ENCODE measurements at regions not wholly inside any gene's neighbourhood (a gene's known extent, or its start where the extent isn't known, plus 50 kb on each side); places are given as distances from the start of the nearest gene placed in this dataset.

- Histone ChIP-seq H3K4me3 (ENCODE audit: low read depth in 1 of 2, low read length in 2 of 2) (no peak overlapping the region), H3K36me3 (ENCODE audit: insufficient read depth, low read length) (no peaks in the 10 kb centered on the region), H3K9me3 (ENCODE audit: insufficient read depth, low read length, severe bottlenecking) (no peaks in the 10 kb centered on the region)
Measured at GRCh38 chr5:79853028-79853427, 138.0 kb downstream of the MTX3 start.

GRCh38 chr5:79851391-79851863 is 139.6 kb downstream of the MTX3 start:
- H2AFZ ChIP-seq (ENCODE audit: low read depth, low read length), result no peak overlapping the region
- H3K4me3 ChIP-seq (ENCODE audit: low read depth in 1 of 2, low read length in 2 of 2), result no peak overlapping the region
- no peak overlapping the region for H3K27ac ChIP-seq (ENCODE audit: low read length)
- H3K27me3 ChIP-seq (ENCODE audit: insufficient read depth, low read length, poor library complexity), result no peaks in the 10 kb centered on the region
- H3K36me3 ChIP-seq (ENCODE audit: insufficient read depth, low read length), result no peaks in the 10 kb centered on the region
- H3K9me3 ChIP-seq (ENCODE audit: insufficient read depth, low read length, severe bottlenecking), result no peaks in the 10 kb centered on the region
- no peak overlapping the region for H3K9ac ChIP-seq (ENCODE audit: low read depth, low read length)
- H3K79me2 ChIP-seq (ENCODE audit: insufficient read depth, low read length), result no peaks in the 10 kb centered on the region
- H3K4me2 ChIP-seq (ENCODE audit: insufficient read depth, low read length), result no peak overlapping the region
- DNase-seq (no peak), ATAC-seq (ENCODE audit: insufficient read depth, low read depth) (no peak)
- H3K4me1 ChIP-seq (ENCODE audit: insufficient read depth, low read length), result no peaks in the 10 kb centered on the region
- no peak for TF ChIP-seq CTCF (IDR thresholded peaks at IDR 0.05; ENCODE audit: borderline replicate concordance, extremely low read depth, low read length, poor library complexity, severe bottlenecking)
- no peak for TF ChIP-seq EZH2 (IDR thresholded peaks at IDR 0.05; ENCODE audit: borderline replicate concordance, low read depth, low read length, severe bottlenecking)
- H4K20me1 ChIP-seq (ENCODE audit: insufficient read depth, low read length), result no peaks in the 10 kb centered on the region

More at GRCh38 chr5:79853028-79853427, 138.0 kb downstream of the MTX3 start:
- Histone ChIP-seq H4K20me1 (ENCODE audit: insufficient read depth, low read length) (no peaks in the 10 kb centered on the region), H3K4me2 (ENCODE audit: insufficient read depth, low read length) (no peak overlapping the region), H3K27ac (ENCODE audit: low read length) (no peak overlapping the region), H2AFZ (ENCODE audit: low read depth, low read length) (no peak overlapping the region), H3K9ac (ENCODE audit: low read depth, low read length) (no peak overlapping the region), H3K4me1 (ENCODE audit: insufficient read depth, low read length) (0 out of 2 replicates have a peak, but pooled peaks cover 3% of the 10 kb centered on the region), H3K27me3 (ENCODE audit: insufficient read depth, low read length, poor library complexity) (no peaks in the 10 kb centered on the region), H3K79me2 (ENCODE audit: insufficient read depth, low read length) (no peaks in the 10 kb centered on the region)
- TF ChIP-seq EZH2 (IDR thresholded peaks at IDR 0.05; ENCODE audit: borderline replicate concordance, low read depth, low read length, severe bottlenecking) (no peak), CTCF (IDR thresholded peaks at IDR 0.05; ENCODE audit: borderline replicate concordance, extremely low read depth, low read length, poor library complexity, severe bottlenecking) (no peak)
- no peak for ATAC-seq (ENCODE audit: insufficient read depth, low read depth)
- no peak for DNase-seq

GRCh38 chr5:79850941-79851340 is 140.1 kb downstream of the MTX3 start:
- no peaks in the 10 kb centered on the region for H3K27me3 ChIP-seq (ENCODE audit: insufficient read depth, low read length, poor library complexity)
- H3K9me3 ChIP-seq (ENCODE audit: insufficient read depth, low read length, severe bottlenecking), result no peaks in the 10 kb centered on the region
- H2AFZ ChIP-seq (ENCODE audit: low read depth, low read length), result no peak overlapping the region
- H3K4me1 ChIP-seq (ENCODE audit: insufficient read depth, low read length), result no peaks in the 10 kb centered on the region
- no peaks in the 10 kb centered on the region for H4K20me1 ChIP-seq (ENCODE audit: insufficient read depth, low read length)
- no peaks in the 10 kb centered on the region for H3K79me2 ChIP-seq (ENCODE audit: insufficient read depth, low read length)
- H3K4me2 ChIP-seq (ENCODE audit: insufficient read depth, low read length), result no peak overlapping the region
- H3K27ac ChIP-seq (ENCODE audit: low read length), result no peak overlapping the region
- no peaks in the 10 kb centered on the region for H3K36me3 ChIP-seq (ENCODE audit: insufficient read depth, low read length)
- H3K9ac ChIP-seq (ENCODE audit: low read depth, low read length), result no peak overlapping the region
- H3K4me3 ChIP-seq (ENCODE audit: low read depth in 1 of 2, low read length in 2 of 2), result no peak overlapping the region
- no peak for TF ChIP-seq EZH2 (IDR thresholded peaks at IDR 0.05; ENCODE audit: borderline replicate concordance, low read depth, low read length, severe bottlenecking)
- no peak for TF ChIP-seq CTCF (IDR thresholded peaks at IDR 0.05; ENCODE audit: borderline replicate concordance, extremely low read depth, low read length, poor library complexity, severe bottlenecking)
- DNase-seq (no peak), ATAC-seq (ENCODE audit: insufficient read depth, low read depth) (no peak)

Measured in DND-41 (cell line).